Stomach (tissue), 4 donors: ENCODE measurements at regions not wholly inside any gene's neighbourhood (a gene's known extent, or its start where the extent isn't known, plus 50 kb on each side); places are given as distances from the start of the nearest gene placed in this dataset.

ENCODE experiments used
- POLR2A ChIP-seq, 4 donors: fragments of 450-650 bp; IDR thresholded peaks; one replicate each; pipeline ENCODE4 v1.6.1; 2016; ENCODE audit warnings: antibody characterized with exemption in 4 of 4, control low read depth in 2 of 4, mild to moderate bottlenecking in 1 of 4, moderate library complexity in 1 of 4
- TF ChIP-seq, protein P1 (sequence below), 7 experiments: fragments of 450-650 bp in 4 of 7; fragments of 200-600 bp in 3 of 7; sonication (generic) in 3 of 7; IDR thresholded peaks; one replicate each; pipeline ENCODE4 v1.5.1; 2016 to 2019; ENCODE audit warnings: antibody characterized with exemption in 7 of 7, control low read depth in 2 of 7, mild to moderate bottlenecking in 1 of 7

DNA sequence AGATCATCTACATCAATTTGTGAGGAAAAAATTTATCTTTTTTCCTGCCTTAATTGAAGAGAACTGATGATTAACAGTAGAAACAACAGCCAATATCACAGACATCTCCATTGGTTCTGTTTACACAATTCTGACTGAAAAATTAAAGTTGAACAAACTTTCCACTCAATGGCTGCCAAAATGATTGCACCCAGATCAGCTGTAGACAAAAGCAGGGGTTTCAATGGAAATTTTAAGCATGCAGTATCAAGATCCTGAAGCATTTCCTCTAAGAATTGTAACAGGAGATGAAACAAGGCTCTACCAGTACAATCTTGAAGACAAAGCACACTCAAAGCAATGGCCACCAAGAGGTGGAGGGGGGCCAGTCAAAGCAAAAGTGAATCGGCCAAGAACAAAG lies 231.6 kb upstream of the KRR1 start:
- TF ChIP-seq POLR2A (IDR thresholded peaks at IDR 0.05), result no peak
- TF ChIP-seq, protein P1, sequence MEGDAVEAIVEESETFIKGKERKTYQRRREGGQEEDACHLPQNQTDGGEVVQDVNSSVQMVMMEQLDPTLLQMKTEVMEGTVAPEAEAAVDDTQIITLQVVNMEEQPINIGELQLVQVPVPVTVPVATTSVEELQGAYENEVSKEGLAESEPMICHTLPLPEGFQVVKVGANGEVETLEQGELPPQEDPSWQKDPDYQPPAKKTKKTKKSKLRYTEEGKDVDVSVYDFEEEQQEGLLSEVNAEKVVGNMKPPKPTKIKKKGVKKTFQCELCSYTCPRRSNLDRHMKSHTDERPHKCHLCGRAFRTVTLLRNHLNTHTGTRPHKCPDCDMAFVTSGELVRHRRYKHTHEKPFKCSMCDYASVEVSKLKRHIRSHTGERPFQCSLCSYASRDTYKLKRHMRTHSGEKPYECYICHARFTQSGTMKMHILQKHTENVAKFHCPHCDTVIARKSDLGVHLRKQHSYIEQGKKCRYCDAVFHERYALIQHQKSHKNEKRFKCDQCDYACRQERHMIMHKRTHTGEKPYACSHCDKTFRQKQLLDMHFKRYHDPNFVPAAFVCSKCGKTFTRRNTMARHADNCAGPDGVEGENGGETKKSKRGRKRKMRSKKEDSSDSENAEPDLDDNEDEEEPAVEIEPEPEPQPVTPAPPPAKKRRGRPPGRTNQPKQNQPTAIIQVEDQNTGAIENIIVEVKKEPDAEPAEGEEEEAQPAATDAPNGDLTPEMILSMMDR (IDR thresholded peaks at IDR 0.05), result no peak
